PC-9 (cell line): ENCODE measurements at regions not wholly inside any gene's neighbourhood (a gene's known extent, or its start where the extent isn't known, plus 50 kb on each side); places are given as distances from the start of the nearest gene placed in this dataset.

Experiments
- BruUV-seq: library from RNA; stranded (reverse); fragments of 400-500 nt; replicated peaks from 2 replicates; lab custom pipeline; 2021; lab: Mats Ljungman, UMichigan
- CTCF ChIA-PET: fragments of 300-600 bp; sonication (Branson Sonifier 250); formaldehyde crosslinking; loops from one replicate; lab custom pipeline; 2022; ENCODE audit warnings: antibody characterized with exemption; lab: Charles Lee
- POLR2A ChIA-PET: fragments of 300-600 bp; sonication (Branson Sonifier 250); formaldehyde crosslinking; loops from one replicate; lab custom pipeline; 2022; ENCODE audit warnings: antibody characterized with exemption; ENCODE audit not compliant: unreplicated experiment; lab: Charles Lee
- DNase-seq, 2 experiments: peaks; one replicate each; pipeline versions ENCODE4 v3.0.0 to v3.0.0-alpha.2; 2015 to 2022; ENCODE audit warnings: mixed read lengths in 1 of 2
- H2AFZ ChIP-seq: fragments of 200-600 bp; sonication (generic); 2 replicates; pipeline ENCODE4 v1.8.1; 2017; ENCODE audit warnings: antibody characterized with exemption
- H3F3A ChIP-seq: fragments of 200-600 bp; sonication (generic); 2 replicates; pipeline ENCODE4 v1.8.1; 2017; ENCODE audit warnings: antibody characterized with exemption, mild to moderate bottlenecking, low read depth; ENCODE audit not compliant: insufficient read depth
- H3K27ac ChIP-seq: fragments of 200-600 bp; sonication (generic); 2 replicates; pipeline ENCODE4 v1.6.1; 2016; ENCODE audit warnings: mixed run types
- H3K27me3 ChIP-seq: fragments of 200-600 bp; sonication (generic); 2 replicates; pipeline ENCODE4 v1.6.1; 2016; ENCODE audit warnings: low read depth, mixed run types; ENCODE audit not compliant: insufficient read depth
- H3K36me3 ChIP-seq: fragments of 200-600 bp; sonication (generic); 2 replicates; pipeline ENCODE4 v1.6.1; 2016; ENCODE audit warnings: low read depth, mixed run types
- H3K4me1 ChIP-seq: fragments of 200-600 bp; sonication (generic); replicated peaks from 2 replicates; pipeline ENCODE4 v1.6.1; 2016; ENCODE audit warnings: mixed run types; ENCODE audit not compliant: insufficient read depth
- H3K4me2 ChIP-seq: fragments of 200-600 bp; sonication (generic); 2 replicates; pipeline ENCODE4 v1.6.1; 2017; ENCODE audit warnings: mixed run types
- H3K4me3 ChIP-seq: fragments of 200-600 bp; sonication (generic); 2 replicates; pipeline ENCODE4 v1.6.1; 2016; ENCODE audit warnings: mixed run types
- H3K79me2 ChIP-seq: fragments of 200-600 bp; sonication (generic); 2 replicates; pipeline ENCODE4 v1.6.1; 2017; ENCODE audit warnings: low read depth, mixed run types
- H3K9me2 ChIP-seq: fragments of 200-600 bp; sonication (generic); 2 replicates; pipeline ENCODE4 v1.8.1; 2017; ENCODE audit warnings: mild to moderate bottlenecking; ENCODE audit not compliant: insufficient read depth
- H3K9me3 ChIP-seq: fragments of 200-600 bp; sonication (generic); 2 replicates; pipeline ENCODE4 v1.8.1; 2016; ENCODE audit warnings: low read depth; ENCODE audit not compliant: insufficient read depth
- H4K20me1 ChIP-seq: fragments of 200-600 bp; sonication (generic); 2 replicates; pipeline ENCODE4 v1.8.1; 2017; ENCODE audit not compliant: insufficient read depth
- CTCF ChIP-seq: fragments of 200-600 bp; sonication (generic); conservative IDR thresholded peaks from 2 replicates; pipeline ENCODE4 v1.6.1; 2017; ENCODE audit warnings: mixed run types, antibody characterized with exemption, mild to moderate bottlenecking, moderate library complexity
- EZH2 ChIP-seq: fragments of 200-600 bp; sonication (generic); IDR thresholded peaks from 2 replicates; pipeline ENCODE4 v1.8.0; 2017; ENCODE audit warnings: antibody characterized with exemption, low read depth
- intact Hi-C: fragments of 100-400 bp; cut with micrococcal nuclease; formaldehyde crosslinking; loops from one replicate; pipeline ENCODE4 v1.10.0; 2022; ENCODE audit not compliant: unreplicated experiment

DNA sequence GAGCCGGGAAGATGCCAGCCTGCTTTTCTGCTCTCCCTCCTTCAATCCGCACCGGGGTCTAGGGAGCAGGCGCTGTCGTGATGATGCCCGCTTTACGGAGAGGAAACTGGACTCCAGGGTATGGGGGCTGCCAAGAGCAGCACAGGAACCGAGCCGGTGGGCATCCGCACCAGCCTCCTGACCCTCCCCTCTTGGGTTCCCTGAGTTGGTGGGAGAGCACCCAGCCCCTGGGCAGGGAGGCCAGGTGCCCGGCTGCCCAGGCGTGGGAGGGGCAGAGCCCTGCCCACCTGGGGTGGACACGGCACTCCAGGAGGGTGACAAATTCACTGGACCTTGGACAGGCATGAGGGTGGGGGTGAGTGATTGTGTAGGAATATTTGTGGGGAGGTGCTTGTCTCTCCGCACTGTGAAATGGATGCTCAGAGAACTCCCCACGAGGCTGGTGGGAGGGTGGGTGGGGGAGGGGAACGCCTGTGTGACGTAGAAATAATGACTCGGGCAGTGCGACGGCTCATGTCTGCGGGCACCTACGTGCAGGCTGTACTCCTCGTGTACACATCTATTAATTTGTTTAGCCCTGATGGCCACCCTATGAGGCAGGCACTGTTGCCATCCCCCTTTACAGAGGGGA is 173.4 kb downstream of the BMP7 start:
- ChIA-PET CTCF (no interaction called here), POLR2A (no interaction called here)
- Histone ChIP-seq H3K4me3 (no peak overlapping the region), H3F3A (no peaks in the 10 kb centered on the region), H3K27ac (no peak overlapping the region), H3K9me2 (no peaks in the 10 kb centered on the region), H3K9me3 (no peaks in the 10 kb centered on the region), H3K27me3 (peaks cover 28% of the 10 kb centered on the region), H2AFZ (no peak overlapping the region), H3K4me1 (no peaks in the 10 kb centered on the region), H3K4me2 (no peak overlapping the region), H3K79me2 (no peaks in the 10 kb centered on the region), H3K36me3 (no peaks in the 10 kb centered on the region), H4K20me1 (no peaks in the 10 kb centered on the region)
- intact Hi-C loops, result loop anchor here (1.0 to 10.0 kb wide), 5 partner anchors 239 to 1112 kb away; no protein-coding TSS in a partner anchor
- BruUV-seq, result no TSS peak
- DNase-seq, result no peak
- TF ChIP-seq CTCF, result no peak
- TF ChIP-seq EZH2, result no peak

GRCh38 chr20:57093766-57094165 is 172.7 kb downstream of the BMP7 start:
- ChIA-PET POLR2A (no interaction called here), CTCF (no interaction called here)
- no peaks in the 10 kb centered on the region for H3K36me3 ChIP-seq
- H4K20me1 ChIP-seq, result no peaks in the 10 kb centered on the region
- intact Hi-C loops, result loop anchor here (5.0 to 10.0 kb wide), 4 partner anchors 404 to 1111 kb away; no protein-coding TSS in a partner anchor
- BruUV-seq, result no TSS peak
- no peaks in the 10 kb centered on the region for H3K4me1 ChIP-seq
- DNase-seq, result no peak
- H3K27me3 ChIP-seq, result peaks cover 28% of the 10 kb centered on the region
- TF ChIP-seq CTCF, result no peak
- no peak for TF ChIP-seq EZH2
- H3K9me2 ChIP-seq, result no peaks in the 10 kb centered on the region
- H3K27ac ChIP-seq, result no peak overlapping the region
- H3K4me3 ChIP-seq, result no peak overlapping the region
- H3F3A ChIP-seq, result no peaks in the 10 kb centered on the region
- no peaks in the 10 kb centered on the region for H3K79me2 ChIP-seq
- no peak overlapping the region for H3K4me2 ChIP-seq
- H3K9me3 ChIP-seq, result no peaks in the 10 kb centered on the region
- H2AFZ ChIP-seq, result no peak overlapping the region

GRCh38 chr20:57094252-57094891 is 172.1 kb downstream of the BMP7 start:
- intact Hi-C loops, result loop anchor here (5.0 to 10.0 kb wide), 4 partner anchors 403 to 1110 kb away; no protein-coding TSS in a partner anchor
- no peak overlapping the region for H3K27ac ChIP-seq
- H3K36me3 ChIP-seq, result no peaks in the 10 kb centered on the region
- POLR2A ChIA-PET, result no interaction called here
- no peak overlapping the region for H2AFZ ChIP-seq
- no peak overlapping the region for H3K4me3 ChIP-seq
- H3F3A ChIP-seq, result no peaks in the 10 kb centered on the region
- no TSS peak for BruUV-seq
- no peak overlapping the region for H3K4me2 ChIP-seq
- no peaks in the 10 kb centered on the region; the same call in 1 of the 2 replicates for H3K9me3 ChIP-seq
- no peak for DNase-seq
- H4K20me1 ChIP-seq, result no peaks in the 10 kb centered on the region
- H3K4me1 ChIP-seq, result no peaks in the 10 kb centered on the region
- H3K9me2 ChIP-seq, result no peaks in the 10 kb centered on the region
- TF ChIP-seq EZH2 (no peak), CTCF (no peak)
- H3K27me3 ChIP-seq, result peaks cover 34% of the 10 kb centered on the region
- CTCF ChIA-PET, result no interaction called here
- H3K79me2 ChIP-seq, result no peaks in the 10 kb centered on the region
